M059J (cell line): ENCODE measurements at regions not wholly inside any gene's neighbourhood (a gene's known extent, or its start where the extent isn't known, plus 50 kb on each side); places are given as distances from the start of the nearest gene placed in this dataset.

Experiments
- DNase-seq: peaks from one replicate; pipeline ENCODE4 v3.0.0-alpha.2; 2012; ENCODE audit warnings: low read depth

DNA sequence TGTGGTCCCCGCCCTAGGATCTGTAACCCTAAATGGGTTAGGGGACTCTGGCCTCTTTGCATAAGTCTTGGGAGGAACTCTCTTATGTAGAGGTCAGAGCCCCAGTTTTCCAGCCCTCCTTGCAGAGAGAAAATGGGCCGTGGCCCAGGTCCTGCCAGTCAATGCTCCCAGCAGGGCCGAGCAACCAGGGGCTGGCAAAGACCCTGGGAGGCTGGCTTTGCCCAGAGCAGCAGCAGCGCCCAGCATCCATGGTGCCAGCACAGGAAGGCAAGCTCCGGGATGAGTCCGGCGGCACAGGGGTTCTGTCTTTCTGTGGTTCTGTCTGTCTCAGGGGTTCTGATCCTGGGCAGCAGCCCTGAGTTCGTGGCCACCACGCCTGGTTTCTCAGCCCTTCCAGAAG, 684.8 kb downstream of the BRD1 start:
- DNase-seq = no peak

DNA sequence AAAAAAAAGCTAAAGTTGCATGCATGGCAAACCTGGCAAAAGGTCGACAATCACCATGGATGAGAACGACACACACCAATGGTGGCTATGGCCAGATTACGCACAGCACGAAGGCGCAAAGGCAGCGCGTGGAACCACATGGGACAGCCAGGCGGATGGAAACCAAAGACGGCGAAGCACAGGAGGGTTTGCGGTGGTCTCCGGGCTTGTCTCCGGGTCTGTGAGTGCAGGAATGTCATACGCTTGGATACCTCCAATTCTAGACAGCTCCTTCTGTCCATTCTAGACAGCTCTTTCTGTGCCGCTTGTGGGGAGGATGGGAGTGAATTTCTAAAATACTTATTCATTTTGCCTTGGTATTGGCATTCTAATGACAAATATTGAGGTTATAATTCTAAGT, 685.4 kb downstream of the BRD1 start:
- no peak for DNase-seq

DNA sequence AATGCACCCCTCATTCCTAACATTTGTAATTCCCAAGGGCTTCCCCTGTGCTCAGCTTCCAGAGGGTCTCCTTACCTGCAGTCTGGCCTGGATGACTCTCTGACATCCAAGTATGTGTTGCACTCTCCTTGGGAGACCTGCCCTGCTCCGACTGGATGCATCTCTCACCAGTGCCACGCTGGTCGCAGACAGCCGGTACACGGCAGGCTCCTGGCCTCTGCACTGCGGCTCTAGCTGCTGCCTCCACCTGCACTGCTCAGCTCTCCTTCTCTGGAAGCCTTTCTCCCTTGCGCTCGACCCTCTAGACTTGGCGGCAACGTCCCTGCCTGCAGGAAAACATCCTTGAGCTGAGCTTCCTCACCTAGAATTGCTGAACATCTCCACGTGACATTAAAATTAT, 685.9 kb downstream of the BRD1 start:
- no peak for DNase-seq

DNA sequence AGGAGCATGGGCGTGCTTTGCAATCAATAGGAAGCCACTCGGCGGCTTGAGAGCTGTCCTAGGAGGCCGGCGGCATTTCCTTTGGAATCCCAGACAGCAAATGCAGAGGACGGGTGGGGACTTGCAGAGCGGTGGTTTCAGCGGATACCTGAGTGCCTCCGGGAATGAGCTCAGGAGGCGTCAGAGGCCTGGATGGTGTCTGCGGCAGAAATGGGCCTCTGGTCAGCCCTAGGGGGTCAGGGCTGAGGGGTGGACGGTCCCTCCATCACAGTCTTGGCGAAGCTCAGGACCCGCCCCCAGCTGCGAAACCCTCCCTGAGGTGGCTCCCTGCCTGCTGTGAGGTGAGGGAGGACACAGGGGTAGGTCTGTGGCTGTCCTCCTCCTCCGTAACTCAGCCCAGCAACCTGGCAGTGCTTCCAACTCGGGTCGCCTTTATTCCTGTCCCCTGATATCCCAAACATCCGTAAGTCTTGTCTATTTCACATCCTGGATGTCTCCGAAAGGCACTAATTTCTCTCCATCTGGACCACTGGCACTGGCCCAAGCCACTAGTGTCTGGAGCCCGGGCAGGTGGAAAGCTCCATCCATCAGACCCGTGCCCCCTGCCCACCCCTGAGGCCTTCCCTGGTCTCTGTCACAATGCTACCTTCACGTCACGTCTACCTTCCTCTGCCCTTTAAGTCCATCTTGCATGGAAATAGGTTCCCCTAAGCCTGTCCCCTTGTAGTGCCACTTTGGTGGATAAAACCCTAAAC, 686.6 kb downstream of the BRD1 start:
- DNase-seq = no peak

DNA sequence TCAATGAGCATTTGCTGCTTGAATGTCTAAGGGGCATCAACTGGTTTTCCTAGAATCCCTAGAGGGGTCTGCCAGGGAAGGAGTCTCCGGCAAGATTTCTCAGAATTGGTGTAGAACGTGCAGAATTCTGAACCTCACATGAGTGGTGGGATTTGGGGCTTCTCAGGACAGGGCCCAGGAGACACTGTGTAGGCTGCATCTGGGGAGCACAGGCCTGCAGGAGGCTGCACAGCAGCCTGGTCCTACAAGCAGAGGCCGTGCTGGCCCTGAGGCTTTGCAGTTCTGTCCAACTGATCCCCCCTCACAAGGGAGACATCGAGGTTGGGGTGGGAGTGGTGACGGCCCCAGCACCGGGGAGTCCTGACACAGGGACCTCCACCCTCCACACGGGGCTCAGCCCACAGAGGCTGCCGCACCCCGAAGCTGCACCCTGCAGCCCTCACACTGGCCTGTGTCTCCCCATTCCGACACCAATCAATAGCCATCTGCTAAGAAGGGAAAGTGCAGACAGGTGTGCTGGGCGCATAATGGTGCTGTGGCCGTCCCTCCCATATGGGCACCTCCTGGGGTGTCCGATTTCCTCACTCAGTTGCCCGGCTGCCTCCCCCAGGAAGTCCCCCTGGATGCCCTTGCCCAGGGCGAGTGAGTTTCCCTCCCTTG, 688.1 kb downstream of the BRD1 start:
- no peak for DNase-seq

DNA sequence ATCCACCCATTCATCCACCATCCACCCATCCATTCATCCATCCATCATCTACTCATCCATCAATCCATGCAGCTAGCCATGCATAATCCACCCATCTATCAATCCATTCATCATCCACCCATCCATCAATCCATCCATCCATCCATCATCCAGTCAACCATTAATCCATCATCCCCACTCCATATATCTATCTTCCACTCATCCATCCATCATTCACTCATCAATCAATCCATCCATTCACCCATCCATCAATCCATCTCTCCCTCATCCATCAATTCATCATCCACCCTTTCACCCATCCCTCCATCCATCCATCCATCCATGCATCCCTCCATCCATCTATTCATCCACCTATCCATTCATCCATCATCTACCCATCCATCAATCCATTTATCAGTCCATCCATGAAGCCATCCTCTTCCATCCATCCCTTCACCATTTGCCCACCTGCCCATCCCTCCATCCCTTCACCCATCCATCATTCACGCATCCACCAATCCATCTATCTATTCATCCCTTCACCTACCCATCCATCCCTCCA, 689.4 kb downstream of the BRD1 start:
- no peak for DNase-seq

DNA sequence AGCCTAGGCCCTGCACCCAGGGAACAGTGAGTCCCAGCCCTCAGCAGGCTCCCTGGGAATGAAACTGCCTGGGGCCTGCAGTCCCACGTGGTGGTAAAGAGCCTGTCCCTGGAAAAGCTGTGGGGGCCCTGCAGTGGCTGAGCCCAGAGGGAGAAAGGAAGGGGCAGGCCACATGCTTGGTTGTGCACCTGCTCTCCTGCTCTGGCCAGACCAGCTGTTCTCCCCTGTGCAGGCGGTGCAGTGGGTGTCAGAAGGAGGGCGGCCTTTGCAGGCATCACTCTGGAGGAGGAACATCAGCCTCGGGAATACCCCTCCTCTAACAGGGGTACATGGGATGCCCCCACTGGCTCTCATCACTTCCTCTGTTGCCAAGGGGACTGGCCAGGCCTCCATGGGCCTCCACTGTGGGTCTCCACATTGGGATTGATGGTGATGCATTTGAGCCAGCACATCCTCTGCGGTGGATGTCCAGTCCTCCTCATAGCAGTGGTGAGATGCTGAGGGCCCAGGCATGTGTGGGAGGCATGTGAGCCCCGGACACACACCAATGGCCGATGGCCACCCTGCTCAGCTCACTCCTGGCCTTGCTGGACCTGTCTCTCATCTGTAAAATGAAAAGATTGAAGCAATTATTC, 690.4 kb downstream of the BRD1 start:
- no peak for DNase-seq

DNA sequence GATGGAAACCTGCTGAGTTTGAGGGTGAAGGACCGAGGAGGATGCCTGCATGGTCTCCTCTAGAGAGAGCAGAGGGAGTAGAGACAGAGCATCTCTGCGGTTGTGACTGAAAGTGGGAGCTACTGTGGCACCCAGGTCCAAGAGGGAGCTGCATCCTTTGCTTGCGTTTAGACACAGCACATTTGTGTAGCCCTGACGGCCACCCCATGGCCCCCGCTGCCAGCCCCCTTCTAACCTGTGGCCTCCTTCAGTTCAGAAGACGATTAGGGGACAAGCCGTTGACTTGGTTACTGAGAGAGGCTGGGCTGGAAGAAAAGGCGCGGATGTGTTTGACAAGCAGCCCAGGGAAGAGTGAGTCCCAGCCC, 690.9 kb downstream of the BRD1 start:
- DNase-seq = no peak

DNA sequence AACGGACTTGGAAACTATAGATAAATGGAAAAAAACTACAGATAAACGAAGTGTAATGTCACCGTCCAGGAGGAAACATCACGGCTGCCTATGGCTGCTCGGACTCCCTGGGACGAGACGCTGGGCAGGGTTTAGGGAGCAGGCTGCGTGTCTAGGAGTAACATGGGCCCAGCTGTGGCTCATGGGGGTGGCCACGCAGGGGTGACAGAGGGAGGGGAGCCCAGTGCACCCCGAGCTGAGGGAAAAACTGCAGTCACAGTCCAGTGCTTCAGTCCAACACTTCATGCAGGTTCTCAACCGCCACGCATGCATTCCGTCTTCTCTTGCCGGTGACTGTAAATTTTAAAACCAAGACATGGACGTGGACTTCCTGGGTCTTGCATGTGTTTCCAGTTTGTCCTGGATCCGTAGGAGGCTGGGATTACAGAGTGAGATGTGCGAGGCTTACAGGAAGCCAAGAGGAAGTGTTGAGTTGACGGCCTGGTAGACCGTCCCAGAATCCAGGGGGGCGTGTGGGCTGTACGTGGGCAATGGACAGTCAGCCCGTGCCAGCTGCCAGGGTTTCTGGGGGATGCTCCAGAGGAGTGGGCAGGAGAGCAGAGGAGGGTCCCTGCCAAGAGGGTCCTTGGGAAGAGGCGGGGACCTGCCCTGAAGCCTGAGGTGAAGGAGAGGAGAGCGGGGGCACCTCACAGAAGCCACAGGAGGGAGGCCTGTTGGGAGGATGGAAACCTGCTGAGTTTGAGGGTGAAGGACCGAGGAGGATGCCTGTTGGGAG, 691.4 kb downstream of the BRD1 start:
- no peak for DNase-seq

DNA sequence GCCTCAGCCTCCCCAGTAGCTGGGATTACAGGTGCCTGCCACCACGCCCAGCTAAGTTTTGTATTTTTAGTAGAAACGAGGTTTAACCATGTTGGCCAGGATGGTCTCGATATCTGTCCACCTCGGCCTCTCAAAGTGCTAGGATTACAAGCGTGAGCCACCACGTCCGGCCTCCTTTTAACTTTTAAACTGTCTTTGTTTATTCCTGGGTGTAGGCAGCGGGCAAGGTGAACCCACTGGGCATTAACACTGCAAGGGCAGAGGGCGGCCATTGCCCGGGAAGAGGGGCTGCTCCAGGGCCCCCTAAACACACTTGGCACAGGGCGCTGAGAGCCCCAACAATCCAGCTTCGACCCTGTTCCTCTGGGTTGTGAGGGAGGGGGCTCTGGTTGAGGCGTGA, 693.6 kb downstream of the BRD1 start:
- DNase-seq = no peak

DNA sequence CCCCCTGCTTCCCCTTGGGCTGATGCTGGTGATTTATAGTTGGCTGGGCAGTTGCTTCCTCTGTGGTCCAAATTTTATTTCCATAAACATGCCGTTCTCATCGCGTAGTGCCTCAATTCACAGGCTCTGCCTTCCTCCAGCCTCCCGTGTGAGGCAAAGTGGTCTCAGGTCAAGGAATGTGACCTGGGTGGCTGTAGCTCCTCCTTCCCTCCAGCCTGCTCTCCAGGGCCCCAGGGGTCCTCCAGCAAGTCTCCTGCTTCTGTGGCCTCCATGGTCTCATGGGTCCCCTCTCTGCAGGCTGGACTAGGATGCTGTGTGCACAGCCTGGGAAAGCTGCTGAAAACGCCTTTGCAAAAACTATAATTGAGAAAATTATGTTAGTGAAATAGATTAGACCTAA, 694.1 kb downstream of the BRD1 start:
- DNase-seq = no peak

DNA sequence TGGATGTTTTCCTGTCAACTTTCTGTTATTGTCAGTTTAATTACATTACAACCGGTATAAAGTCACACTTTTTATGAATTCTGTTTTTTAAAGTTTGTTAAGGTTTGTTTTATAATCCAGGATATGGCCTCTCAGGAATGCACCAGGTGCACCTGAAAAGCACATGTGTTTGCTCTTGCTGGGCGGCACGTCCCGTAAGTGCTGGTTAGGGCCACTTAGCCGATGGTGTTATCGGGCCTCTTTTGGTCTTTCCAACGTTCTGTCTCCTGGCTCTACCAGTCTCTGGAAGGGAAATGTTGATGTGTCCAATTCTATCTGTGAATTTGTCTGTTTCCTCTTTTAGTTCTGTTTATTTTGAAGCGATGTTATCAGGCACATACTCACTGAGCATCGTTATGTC, 695.7 kb downstream of the BRD1 start:
- DNase-seq = no peak

DNA sequence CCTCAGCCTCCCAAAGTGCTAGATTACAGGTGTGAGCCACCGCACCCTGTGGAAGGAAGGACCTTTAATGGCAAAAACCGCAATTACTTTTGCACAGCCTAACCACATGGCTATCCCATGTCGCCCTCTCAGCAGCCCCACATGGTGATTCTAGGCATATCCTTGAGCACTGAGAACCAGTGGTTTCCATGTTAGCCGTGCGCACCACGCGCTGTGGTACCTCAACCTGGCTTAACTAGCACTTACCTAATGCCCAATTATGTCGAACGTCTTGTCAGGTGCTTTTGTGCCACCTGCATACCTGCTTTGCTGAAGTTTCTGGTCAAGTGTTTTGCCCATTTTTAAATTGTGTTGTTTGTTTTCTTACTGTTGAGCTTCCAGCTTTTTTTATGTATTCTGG, 697.9 kb downstream of the BRD1 start:
- no peak for DNase-seq

DNA sequence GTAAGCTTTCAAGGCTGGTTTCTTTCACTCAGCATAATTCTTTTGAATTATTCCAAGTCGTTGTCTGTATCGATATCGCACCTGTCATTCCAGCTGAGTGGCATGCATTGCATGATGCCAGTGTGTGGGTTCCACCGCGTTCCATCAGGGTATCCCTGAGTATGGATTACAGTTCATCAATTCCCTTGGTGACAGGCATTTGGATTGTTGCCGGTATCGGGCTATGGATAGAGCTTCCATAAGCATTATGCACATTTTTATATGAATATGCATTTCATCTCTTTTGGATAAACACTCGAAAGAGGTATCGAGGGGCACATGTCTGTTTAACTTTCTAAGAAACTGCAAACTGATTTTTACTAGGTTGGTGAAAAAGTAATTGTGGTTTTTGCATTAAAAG, 698.8 kb downstream of the BRD1 start:
- no peak for DNase-seq

DNA sequence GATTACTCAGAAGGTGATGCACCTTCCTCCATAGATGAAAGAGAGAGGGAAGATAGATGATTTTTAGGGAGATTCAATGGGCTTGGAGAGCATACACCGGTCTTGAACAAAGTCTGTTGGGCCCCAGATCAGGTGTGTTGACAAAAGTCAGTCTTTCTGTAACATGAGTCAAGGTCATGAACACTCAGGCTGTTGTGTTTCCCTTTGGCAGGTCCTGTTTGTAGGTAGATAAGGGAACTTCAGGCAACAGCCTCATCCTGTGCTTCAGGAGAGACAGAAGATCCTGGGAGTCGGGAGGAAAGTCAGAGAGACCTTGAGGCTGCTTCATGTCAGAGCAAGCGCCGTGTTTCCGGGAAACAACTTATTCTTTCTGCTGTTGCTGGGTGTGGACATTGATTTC, 703.1 kb downstream of the BRD1 start:
- DNase-seq = no peak

DNA sequence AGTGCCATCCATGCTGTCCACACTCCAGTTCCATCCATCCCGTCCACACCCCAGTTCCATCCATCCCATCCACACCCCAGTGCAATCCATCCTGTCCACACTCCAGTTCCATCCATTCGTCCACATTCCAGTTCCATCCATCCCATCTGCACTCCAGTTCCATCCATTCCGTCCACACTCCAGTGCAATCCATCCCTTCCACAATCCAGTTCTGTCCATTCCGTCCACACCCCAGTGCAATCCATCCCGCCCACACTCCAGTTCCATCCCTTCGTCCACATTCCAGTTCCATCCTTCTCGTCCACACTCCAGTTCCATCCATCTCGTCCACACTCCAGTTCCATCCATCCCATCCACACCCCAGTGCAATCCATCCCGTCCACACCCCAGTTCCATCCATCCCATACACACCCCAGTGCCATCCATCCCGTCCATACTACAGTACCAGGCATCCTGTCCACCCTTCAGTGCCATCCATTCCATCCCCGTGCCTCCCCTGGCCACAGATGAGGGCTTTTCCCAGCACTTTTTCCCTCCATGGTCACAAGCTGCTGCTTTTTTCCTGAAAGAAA, 704.0 kb downstream of the BRD1 start:
- DNase-seq = no peak

DNA sequence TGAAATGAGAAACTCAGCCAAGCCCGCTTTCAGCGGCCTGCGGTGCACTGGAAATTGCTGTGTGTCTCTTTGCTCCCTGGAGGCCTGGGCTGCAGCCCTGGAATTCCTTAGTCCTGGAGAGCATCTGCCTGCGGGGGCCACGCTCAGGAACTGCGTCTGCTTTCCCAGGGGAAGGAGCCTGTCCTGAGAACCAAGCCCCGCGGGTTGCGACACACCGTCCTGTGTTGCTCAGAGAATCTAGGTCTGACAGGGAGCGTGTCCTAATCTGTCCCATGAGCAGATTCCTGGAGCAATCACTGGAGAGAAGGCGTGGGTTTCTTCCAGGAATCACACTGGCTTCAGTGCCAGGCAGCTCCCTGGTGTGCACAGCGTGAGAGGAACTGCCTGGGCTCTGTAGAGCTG, 708.1 kb downstream of the BRD1 start:
- DNase-seq = no peak

DNA sequence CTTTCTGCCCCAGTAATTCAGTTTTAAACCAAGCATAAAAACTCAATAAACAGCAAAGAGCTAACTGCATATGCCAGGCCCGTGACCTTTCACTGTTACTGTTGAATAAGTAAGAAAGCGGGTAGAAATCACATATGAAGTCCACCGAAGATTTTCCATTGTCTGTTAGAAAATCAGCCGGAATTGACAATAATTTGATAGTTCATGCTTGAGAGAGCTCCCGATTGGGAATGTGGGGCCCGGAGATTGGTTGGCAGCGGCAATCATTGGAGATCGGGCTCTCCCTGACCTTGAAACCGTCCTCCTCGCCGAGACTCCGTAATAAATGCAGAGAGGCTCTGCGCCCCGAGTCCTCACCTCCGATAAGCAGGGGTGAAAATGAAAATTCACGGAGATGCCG, 709.6 kb downstream of the BRD1 start:
- no peak for DNase-seq

DNA sequence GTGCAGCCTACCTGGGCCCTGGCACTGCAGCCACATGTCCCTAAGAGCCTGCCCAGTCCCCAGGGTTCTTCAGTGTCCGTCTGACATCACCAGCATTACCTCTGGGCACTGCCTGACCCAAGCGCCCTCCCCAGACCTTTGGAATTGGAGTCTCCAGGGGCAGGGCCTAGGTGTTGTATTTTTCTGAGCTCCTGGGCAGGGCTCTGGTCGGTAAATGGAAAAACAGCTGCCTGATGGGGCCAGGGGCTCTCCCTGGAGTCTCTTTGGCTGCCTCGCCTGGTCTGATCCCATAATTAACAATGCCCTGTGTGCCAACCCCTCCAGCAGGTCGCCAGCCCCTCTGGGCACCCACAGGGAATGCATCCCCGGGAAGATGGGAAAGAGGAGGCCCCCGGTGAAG, 710.2 kb downstream of the BRD1 start:
- DNase-seq = no peak

DNA sequence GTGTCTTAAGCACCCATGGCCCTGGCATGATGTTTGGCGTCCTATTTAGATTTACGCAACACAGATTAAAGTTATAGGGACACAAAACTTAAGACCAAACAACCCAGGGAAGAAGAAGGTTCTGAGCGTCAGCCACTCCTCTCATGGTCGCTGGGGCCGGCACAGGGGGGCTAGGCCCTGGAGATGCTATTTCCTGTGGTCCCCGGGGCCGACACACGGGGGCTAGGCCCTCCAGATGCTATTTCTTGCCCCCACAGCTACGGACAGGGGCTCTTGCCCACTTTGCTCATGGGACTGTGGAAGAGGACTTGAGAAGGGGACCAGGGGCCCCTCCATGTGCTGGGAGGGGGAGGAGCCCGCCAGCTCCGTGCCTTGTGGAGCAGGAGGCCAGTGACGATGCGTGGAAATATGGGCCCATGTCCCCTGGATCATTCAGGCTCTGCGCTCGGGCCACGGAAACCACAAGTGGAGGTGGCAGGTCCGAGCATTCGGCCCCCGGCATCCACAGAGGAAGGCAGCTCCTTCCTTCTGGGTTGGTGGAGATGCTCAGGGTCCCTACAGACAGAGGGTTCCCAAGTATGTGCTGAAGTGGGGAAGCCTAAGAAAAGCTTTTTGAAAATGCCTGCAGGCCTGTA, 711.1 kb downstream of the BRD1 start:
- DNase-seq = no peak

DNA sequence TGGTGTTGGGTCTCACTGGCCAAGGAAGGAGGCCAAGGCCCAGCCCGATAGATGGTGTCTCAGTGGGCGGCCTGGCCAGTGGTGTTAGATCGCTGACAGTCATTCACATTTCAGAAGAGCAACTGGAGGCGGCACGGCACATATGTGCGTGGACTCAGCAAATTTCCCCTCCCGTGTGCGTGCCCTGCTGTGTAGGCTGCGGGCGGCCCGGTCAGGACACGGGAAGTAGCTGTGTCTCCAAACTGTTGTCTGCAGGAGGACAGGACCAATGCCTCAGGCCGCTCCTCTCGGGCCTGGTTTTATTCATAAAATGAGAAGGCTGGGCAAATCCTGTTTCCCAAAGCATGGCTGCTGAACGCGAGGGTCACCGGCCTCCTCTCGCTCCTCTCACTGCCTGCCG, 711.7 kb downstream of the BRD1 start:
- DNase-seq = no peak

DNA sequence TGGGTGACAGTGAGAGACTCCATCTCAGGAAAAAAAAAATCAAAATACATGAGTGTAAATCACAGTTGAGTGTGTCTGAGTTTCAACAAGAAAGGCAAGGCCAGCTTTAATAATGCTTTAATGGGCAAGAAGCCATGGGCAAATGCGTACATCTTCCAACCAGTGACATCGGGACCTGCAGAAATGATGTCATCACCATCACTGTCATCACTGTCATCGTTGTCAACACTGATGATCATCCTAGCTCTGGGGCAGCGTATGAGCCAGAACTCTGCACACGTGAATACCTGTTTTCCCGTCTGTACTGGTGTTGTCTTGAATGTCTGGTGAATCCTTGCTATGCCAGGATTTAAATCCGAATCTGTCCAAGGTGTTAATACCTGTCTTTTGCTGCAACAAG, 712.5 kb downstream of the BRD1 start:
- DNase-seq = no peak
